Stimulated activated CD8-positive, alpha-beta memory T cell treated with anti-CD3 and anti-CD28 coated beads, Interleukin-12 subunit alpha, Interleukin-12 subunit beta, amount 100 ng/mL, for 4 hours (primary cell): ENCODE measurements at regions not wholly inside any gene's neighbourhood (a gene's known extent, or its start where the extent isn't known, plus 50 kb on each side); places are given as distances from the start of the nearest gene placed in this dataset.
"Not testable (repeated sequence)": the region's sequence is repeated elsewhere in the genome, so short reads cannot be mapped to it uniquely, and the experiment has no call there.

Experiments used
- DNase-seq: peaks from one replicate; pipeline ENCODE4 v3.0.0-alpha.2; 2020; ENCODE audit warnings: low read depth

DNA sequence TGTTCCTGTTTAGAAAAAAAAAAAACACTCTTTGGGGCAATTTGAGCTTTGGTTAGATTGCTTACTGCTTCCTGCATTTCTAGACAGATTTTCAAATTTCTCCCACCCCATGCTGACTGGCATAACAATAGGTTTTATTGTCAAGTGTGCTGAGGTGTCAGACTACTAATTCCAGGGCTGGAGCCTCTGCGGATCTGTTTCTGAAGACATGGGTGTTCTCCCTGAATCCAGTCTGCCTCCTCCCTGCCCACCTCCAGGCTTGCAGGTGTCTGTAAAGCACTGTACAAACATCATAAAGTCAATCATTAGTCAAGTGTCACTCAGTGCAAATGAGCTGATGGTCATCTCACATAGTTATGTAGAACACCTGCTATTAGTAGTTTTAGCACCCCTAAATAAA lies 292.4 kb downstream of the GATA3 start:
- no peak for DNase-seq

- not testable (repeated sequence) for DNase-seq
These were observed 293.1 kb downstream of the GATA3 start for GRCh38 chr10:8347614-8348013.

DNA sequence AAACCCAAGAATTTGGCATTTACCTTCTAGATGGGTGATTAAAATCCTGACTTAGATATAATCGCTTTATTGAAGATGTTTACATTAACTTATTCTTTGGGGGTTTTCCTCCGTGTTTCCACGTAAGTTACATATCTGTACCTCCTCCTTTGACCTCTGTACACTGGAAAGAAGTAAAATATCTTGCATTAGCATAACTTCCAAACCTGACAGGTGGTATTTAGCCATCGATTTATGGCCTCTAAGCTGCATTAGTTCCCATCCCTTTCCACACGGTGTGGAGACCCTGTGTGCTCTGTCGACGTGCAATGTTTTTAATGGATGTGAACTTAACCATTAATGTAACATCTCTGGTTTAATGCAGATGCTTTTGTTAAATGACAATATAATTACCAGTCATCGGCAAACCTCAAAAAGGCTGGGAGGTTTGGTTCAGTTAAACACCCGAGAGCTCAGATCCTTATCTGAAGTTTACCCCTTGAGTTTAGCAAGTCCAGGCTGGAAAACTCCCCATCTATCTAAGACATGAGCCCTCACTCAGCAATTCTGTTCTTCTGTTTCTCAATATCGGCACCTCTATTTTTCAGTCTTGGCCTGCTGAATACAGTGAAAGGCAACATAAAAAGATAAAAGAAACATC lies 295.2 kb downstream of the GATA3 start:
- no peak for DNase-seq

- DNase-seq, result no peak
These were observed 295.9 kb downstream of the GATA3 start for GRCh38 chr10:8350250-8350967.

- DNase-seq, result no peak
These were observed 297.9 kb downstream of the GATA3 start for GRCh38 chr10:8352171-8353075.

- DNase-seq, result no peak
These were observed 301.8 kb downstream of the GATA3 start for GRCh38 chr10:8356283-8356682.

DNA sequence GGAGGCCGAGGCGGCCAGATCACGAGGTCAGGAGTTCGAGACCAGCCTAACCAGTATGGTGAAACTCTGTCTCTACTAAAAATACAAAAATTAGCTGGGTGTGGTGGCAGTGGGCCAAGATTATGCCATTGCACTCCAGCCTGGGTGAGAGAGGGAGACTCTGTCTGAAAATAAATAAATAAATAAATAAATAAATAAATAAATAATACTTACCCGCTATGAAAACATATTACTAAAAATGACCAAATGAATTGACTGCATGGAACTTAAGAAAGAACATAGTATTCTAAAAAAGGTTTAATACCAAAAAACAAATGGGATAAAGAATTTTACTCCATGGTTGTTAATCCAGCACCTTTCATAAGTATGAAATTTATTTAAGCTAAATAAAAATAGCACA lies 305.0 kb downstream of the GATA3 start:
- no peak for DNase-seq

DNA sequence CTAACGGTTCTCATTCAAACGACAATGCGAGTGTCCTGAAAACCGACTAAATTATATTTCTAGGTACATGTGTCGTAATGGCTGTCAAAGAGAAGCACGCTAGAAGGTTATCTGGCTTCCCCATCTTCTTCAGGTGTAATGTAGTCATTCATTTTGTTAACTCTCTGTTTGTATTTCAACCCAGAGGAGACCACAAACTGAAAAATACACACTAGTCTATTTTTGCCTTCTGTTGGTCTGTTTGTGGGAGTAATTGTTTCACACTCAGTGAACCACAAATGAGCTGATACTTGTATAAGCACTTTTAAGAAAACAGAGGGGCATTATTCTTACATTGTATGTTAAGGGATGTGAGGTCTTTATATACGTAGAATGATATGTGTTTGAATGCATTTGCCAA lies 305.9 kb downstream of the GATA3 start:
- DNase-seq, result no peak

DNA sequence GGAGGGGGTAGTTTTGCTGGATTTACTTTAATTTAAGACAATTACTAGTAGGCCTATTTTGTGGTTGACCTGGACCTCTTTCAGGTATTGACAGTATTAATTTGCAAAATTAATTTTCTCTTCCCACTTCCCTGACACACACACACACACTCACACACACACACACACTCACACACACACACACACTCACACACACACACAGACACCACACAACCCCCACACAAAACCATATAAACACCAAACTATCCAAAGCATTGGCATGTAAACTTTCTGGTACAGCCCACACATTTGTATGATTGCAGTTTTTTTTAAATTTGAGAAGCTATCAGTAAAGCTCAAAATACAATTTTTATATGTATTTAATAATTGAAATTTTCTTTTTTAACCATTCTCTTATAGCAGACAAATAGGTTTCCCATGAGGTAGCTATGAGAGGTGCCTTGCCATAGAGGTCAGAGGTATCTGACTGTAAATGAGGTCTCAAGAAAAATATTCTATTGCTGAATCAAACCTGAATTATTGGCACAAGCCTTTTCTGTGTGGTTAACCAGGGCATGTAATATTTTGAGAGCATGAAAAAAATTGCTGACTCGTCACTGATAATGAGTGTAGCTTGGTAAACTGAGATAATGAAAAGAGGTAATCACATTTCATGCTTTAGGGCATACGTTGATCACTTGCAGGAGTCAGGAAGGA lies 306.5 kb downstream of the GATA3 start:
- no peak for DNase-seq

DNA sequence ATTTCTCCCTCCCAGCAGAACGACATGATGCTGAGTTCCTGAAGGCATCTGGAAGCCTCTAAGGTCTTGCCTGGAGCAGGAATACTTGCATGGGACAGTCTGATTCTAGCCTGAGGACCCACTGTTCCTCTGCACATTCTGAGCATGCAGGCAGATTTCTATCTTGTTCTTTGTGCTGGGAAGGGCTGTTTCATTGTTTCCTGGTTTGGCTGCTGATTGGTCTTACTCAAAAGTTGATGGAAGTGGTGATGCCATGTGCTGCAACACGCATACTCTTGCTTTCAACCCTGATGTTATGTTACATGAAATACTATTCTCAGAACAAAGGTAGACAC lies 307.0 kb downstream of the GATA3 start:
- no peak for DNase-seq

GRCh38 chr10:8365935-8366911 lies 311.7 kb downstream of the GATA3 start:
- peak; percentile 14 for DNase-seq

DNA sequence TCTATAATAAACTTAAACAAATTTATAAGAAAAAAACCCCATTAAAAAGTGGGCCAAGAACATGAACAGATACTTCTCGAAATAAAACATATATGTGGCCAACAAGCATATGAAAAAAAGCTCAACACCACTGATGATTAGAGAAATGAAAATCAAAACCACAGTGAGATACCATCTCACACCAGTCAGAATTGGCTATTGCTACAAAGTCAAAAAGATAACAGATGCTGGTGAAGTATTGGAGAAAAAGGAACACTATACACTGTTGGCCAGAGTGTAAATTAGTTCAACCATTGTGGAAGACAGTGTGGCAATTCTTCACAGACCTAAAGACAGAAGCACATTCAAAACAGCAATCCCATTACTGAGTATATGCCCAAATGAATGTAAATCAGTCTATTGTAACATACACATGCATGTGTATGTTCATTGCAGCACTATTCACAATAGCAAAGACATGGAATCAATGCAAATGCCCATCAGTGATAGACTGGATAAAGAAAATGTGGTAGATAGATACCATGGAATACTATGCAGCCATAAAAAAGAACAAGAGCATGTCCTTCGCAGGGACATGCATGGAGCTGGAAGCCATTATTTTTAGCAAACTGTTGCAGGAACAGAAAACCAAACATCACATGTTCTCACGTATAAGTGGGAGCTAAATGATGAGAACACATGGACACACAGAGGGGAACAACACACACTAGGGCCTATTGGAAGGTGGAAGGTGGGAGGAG lies 313.4 kb downstream of the GATA3 start:
- DNase-seq, result not testable (repeated sequence)

DNA sequence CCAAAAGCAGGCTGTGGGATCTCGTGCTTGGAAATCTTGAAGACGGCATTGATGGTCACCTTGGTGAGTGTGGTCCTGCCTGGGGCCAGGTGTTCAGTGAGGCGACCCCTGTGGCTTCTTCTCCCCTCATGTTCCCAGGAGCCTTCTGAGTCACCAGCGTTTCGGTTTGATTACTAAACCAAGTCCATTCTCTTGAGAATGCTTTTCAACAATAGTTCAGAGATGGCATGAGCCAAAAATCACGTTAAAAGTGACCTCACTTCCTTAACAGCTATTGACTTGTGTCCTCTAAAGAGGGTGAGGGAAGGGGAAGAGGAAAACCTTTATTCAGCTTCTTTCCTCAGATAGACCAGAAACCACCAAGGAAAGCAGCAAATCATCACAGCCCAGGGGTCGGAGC lies 315.2 kb downstream of the GATA3 start:
- DNase-seq, result no peak

DNA sequence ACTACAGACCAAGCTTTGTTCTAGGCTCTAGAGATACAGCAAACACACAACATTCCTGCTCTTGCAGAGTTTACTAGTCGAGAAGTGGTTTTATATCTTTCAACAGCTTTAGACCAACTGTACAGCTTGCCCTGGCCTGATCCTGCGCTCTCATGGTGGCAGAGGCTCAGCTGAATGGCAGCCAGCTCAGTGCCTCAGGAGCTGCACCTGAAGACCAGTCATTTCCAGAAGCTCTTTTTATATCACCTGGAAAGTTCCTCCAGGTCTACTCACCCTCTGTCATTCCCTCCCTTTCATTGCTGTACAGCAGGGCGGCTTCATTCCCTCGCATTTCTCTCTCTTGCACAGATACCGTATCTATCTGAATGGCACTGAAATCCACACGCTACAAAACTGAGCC lies 319.8 kb downstream of the GATA3 start:
- no peak for DNase-seq

- no peak for DNase-seq
These were observed 320.6 kb downstream of the GATA3 start for GRCh38 chr10:8375137-8375536.

DNA sequence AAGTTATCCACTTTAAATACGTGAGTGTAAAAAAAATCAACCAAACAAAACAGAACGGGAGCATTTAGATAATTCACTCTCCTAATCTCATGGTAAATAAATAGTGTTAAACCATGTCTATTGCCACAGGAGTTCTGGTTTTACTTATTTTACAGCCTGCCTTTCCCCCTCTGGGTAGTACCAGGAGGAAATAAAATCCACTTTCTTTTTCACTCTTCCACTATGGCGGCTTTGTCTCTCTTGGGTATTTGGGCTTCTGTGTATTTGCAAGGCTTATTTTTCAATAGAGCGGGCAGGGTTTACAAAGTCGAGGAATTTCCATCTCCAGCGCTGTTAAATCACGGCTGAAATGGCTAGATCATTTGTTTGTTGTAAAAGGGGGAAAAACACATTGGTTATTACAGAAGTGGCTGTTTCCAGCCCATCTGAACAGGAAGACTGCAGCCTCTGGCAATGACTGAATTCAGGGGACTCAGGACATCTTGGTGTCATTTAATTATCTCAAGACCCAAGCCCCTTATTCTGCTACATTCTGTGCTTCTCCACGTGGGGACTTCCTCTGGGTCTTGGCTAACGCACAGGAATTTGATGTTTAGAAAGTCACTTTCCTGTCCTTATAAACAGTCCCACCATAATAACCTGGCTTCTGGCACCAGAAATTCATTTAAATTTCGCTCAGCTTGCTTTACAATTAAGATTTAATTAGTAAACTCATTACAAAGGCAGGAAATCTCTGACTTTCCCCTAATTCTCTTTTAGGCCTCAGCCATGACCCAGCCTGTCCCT lies 323.9 kb downstream of the GATA3 start:
- no peak for DNase-seq

- DNase-seq, result no peak
These were observed 325.7 kb downstream of the GATA3 start for GRCh38 chr10:8379906-8380832.

DNA sequence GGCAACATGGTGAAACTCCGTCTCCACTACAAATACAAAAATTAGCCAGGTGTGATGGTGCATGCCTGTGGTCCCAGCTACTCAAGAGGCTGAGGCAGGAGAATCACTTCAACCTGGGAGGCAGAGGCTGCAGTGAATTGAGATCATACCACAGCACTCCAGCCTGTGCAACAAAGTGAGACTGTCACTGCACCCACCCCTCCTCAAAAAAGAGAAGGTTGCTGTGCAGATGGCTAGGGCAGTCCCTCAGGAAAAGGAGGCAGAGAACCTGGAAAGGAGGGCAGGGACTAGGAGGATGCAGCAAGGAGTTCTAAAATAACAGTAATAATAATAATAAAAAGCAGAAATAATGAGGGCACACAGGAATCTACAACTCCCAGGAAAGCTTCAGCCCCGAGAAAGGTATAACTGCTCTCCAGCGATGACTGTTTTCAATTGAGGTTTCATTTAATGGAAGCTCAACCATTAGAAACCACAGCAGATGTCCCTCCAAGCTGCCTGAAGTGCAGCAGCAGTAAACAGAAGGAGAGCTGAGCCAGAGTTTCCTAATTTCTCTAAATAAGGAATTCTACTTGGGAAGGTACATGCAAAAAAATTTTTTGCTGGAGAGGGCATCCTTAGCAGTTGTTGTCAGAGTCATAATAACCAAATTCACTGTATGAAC lies 326.5 kb downstream of the GATA3 start:
- DNase-seq, result no peak
